Sciatic nerve (tissue), 2 donors: ENCODE measurements at regions not wholly inside any gene's neighbourhood (a gene's known extent, or its start where the extent isn't known, plus 50 kb on each side); places are given as distances from the start of the nearest gene placed in this dataset.
A peak's percentile ranks its signal among the peaks of the same experiment; 100 is the strongest.

Experiments
- ATAC-seq: fragments of 200-7000 bp; cut with Tn5 transposase; one replicate; pipeline ENCODE4 v1.9.1; 2020; ENCODE audit warnings: mild to moderate bottlenecking, moderate library complexity
- DNase-seq: peaks from one replicate; pipeline ENCODE4 v3.0.0-alpha.2; 2020; ENCODE audit warnings: low spot score
- intact Hi-C: fragments of 100-400 bp; cut with DNase I; formaldehyde crosslinking; loops from one replicate; pipeline ENCODE4 v1.14.2; 2022
- donor health status: DM: no; HTN: no; CAD: no.
- donor health status: DM: no; HTN: no; CAD: no.

- ATAC-seq = no peak
- intact Hi-C loops = no loop called here
- DNase-seq = no peak
Measured at GRCh38 chr20:22863826-22864225, 171.3 kb upstream of the SSTR4 start.

GRCh38 chr20:22866812-22867341, 168.2 kb upstream of the SSTR4 start:
- DNase-seq (no peak), ATAC-seq (peak; percentile 89)
- intact Hi-C loops = no loop called here

- DNase-seq = no peak
- no peak for ATAC-seq
- intact Hi-C loops = no loop called here
Measured at GRCh38 chr20:22878166-22878565, 156.9 kb upstream of the SSTR4 start.

GRCh38 chr20:22880277-22880676, 154.8 kb upstream of the SSTR4 start:
- DNase-seq = no peak
- intact Hi-C loops = no loop called here
- ATAC-seq = no peak

GRCh38 chr20:22887796-22888195, 147.3 kb upstream of the SSTR4 start:
- ATAC-seq = no peak
- DNase-seq = no peak
- intact Hi-C loops = no loop called here

- ATAC-seq (peak; percentile 57), DNase-seq (no peak)
- intact Hi-C loops = no loop called here
Measured at GRCh38 chr20:22890594-22891300, 144.4 kb upstream of the SSTR4 start.

GRCh38 chr20:22901164-22901563, 133.9 kb upstream of the SSTR4 start:
- DNase-seq = no peak
- intact Hi-C loops = no loop called here
- ATAC-seq = no peak

GRCh38 chr20:22901921-22902320, 133.2 kb upstream of the SSTR4 start:
- ATAC-seq = no peak
- intact Hi-C loops = no loop called here
- no peak for DNase-seq

- DNase-seq = no peak
- no peak for ATAC-seq
- intact Hi-C loops = no loop called here
Measured at GRCh38 chr20:22904386-22904785, 130.7 kb upstream of the SSTR4 start.

GRCh38 chr20:22904905-22905304, 130.2 kb upstream of the SSTR4 start:
- intact Hi-C loops = no loop called here
- DNase-seq = no peak
- no peak for ATAC-seq

- DNase-seq (peak; percentile 62), ATAC-seq (peak; percentile 92)
- intact Hi-C loops = no loop called here
Measured at GRCh38 chr20:22905658-22906057, 129.5 kb upstream of the SSTR4 start.

- no peak for ATAC-seq
- intact Hi-C loops = no loop called here
Measured at GRCh38 chr20:22908437-22908836, 126.7 kb upstream of the SSTR4 start.

GRCh38 chr20:22908944-22909343, 126.2 kb upstream of the SSTR4 start:
- DNase-seq (no peak), ATAC-seq (no peak)
- intact Hi-C loops = no loop called here

More at GRCh38 chr20:22908437-22908836, 126.7 kb upstream of the SSTR4 start:
- no peak for DNase-seq

GRCh38 chr20:22909436-22909835, 125.7 kb upstream of the SSTR4 start:
- ATAC-seq (no peak), DNase-seq (no peak)
- intact Hi-C loops = no loop called here

- no peak for ATAC-seq
- DNase-seq = no peak
- intact Hi-C loops = no loop called here
Measured at GRCh38 chr20:22910287-22910852, 124.7 kb upstream of the SSTR4 start.

- ATAC-seq (no peak), DNase-seq (no peak)
- intact Hi-C loops = no loop called here
Measured at GRCh38 chr20:22914291-22914690, 120.8 kb upstream of the SSTR4 start.

- intact Hi-C loops = no loop called here
- ATAC-seq = no peak
- DNase-seq = no peak
Measured at GRCh38 chr20:22915512-22915911, 119.6 kb upstream of the SSTR4 start.

- DNase-seq (no peak), ATAC-seq (no peak)
- intact Hi-C loops = no loop called here
Measured at GRCh38 chr20:22916021-22916842, 118.9 kb upstream of the SSTR4 start.

- intact Hi-C loops = no loop called here
- DNase-seq (no peak), ATAC-seq (peak; percentile 90)
Measured at GRCh38 chr20:22918286-22918983, 116.7 kb upstream of the SSTR4 start.
